ENCODE measurements at regions not wholly inside any gene's neighbourhood (a gene's known extent, or its start where the extent isn't known, plus 50 kb on each side); places are given as distances from the start of the nearest gene placed in this dataset.

DNA sequence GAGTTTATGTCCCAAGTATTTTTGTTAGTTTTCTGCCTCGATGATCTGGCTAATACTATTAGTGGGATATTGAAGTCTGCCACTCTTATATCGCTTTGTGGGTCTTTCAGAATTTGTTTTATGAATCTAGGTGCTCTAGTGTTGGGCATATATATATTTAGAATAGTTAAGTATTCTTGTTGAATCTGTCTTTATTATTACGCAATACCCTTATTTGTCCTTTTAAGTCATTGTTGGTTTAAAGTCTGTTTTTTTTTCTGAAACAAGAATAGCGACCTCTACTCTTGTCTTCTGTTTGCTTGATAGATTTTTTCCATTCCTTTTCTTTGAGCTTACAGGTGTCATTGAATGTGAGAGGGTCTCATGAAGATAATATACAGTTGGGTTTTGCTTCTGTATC, 239.0 kb downstream of the ASCL1 start:
- no peaks in the 10 kb centered on the region for H3K27me3 ChIP-seq (replicated peaks in 1 of 4; ENCODE audit: control insufficient read depth in 3 of 4, extremely low read depth in 1 of 4, insufficient read depth in 3 of 4, low read length in 3 of 4)
- peaks cover 0 to 6% (median 3%) of the 10 kb centered on the region in 4 experiments; a peak in 5 of 7 replicates for H3K4me1 ChIP-seq (replicated peaks in 1 of 4; ENCODE audit: control insufficient read depth in 3 of 4, insufficient read depth in 4 of 4, low read length in 3 of 4)
- H2BK15ac ChIP-seq (ENCODE audit: low read length): no peak overlapping the region
- CTCF ChIA-PET (ENCODE audit: partially characterized antibody): interaction anchor here (0.7 kb wide), 1 partner anchor 352 kb away, joined by 3 read pairs; no protein-coding TSS in a partner anchor
- no peaks in the 10 kb centered on the region for H3K79me1 ChIP-seq (ENCODE audit: low read depth, low read length)
- H3K9ac ChIP-seq (replicated peaks in 1 of 4; ENCODE audit: extremely low read depth in 1 of 4, low read depth in 3 of 4, low read length in 3 of 4): no peak overlapping the region
- 0 out of 4 replicates have a peak, but pooled peaks cover 0 to 3% of the 10 kb centered on the region in 2 experiments for H3K9me3 ChIP-seq (ENCODE audit: insufficient read depth in 2 of 2, low read depth in 1 of 2, low read length in 1 of 2)
- no peaks in the 10 kb centered on the region for H3K36me3 ChIP-seq (ENCODE audit: control insufficient read depth in 2 of 4, insufficient read depth in 4 of 4, low read length in 3 of 4)
- no peaks in the 10 kb centered on the region for H4K20me1 ChIP-seq (replicated peaks in 1 of 2; ENCODE audit: control insufficient read depth in 1 of 2, insufficient read depth in 2 of 2, low read length in 2 of 2)
- FAIRE-seq (no peak), DNase-seq (ENCODE audit: low read depth in 1 of 2, low spot score in 2 of 2) (no peak)
- H3K18ac ChIP-seq (ENCODE audit: extremely low read depth, low read length): no peak overlapping the region
- POLR2A ChIA-PET (ENCODE audit: partially characterized antibody): no interaction called here
- no peak overlapping the region for H3K4me3 ChIP-seq (ENCODE audit: extremely low read depth in 1 of 4, insufficient read depth in 2 of 4, low read depth in 3 of 4, low read length in 4 of 4)
- H4K91ac ChIP-seq (replicated peaks; ENCODE audit: insufficient read length, low read length): no peak overlapping the region
- no peak overlapping the region for H2AK5ac ChIP-seq (ENCODE audit: low read depth, low read length)
- no peak overlapping the region for H3K4me2 ChIP-seq (ENCODE audit: insufficient read depth in 1 of 2, low read depth in 2 of 2, low read length in 2 of 2)
- H3K27ac ChIP-seq (ENCODE audit: low read depth, low read length): no peak overlapping the region
- H2BK120ac ChIP-seq (replicated peaks; ENCODE audit: low read depth, low read length): no peak overlapping the region
- H2BK12ac ChIP-seq (ENCODE audit: low read depth, low read length): no peak overlapping the region
- WGBS, 2 experiments (ENCODE audit: extremely low coverage in 1 of 2, insufficient coverage in 1 of 2, insufficient read length in 1 of 2, insufficient replicate concordance in 2 of 2, low coverage in 1 of 2, low lambda C conversion rate in 2 of 2, missing lambda C conversion rate in 1 of 2): 94% methylated on average over 4 of the region's 4 CpGs; no CpG with 5 or more reads in 1 of the 2 experiments
- TF ChIP-seq PHF8 (conservative IDR thresholded peaks at IDR 0.05; ENCODE audit: low read depth, low read length): no peak
- TF ChIP-seq CEBPB (IDR thresholded peaks at IDR 0.05; ENCODE audit: low read depth, low read length): peak; percentile 90
- no peak overlapping the region for H3K4ac ChIP-seq (replicated peaks; ENCODE audit: insufficient read length, low read depth, low read length)
- H2AFZ ChIP-seq (ENCODE audit: low read length): no peak overlapping the region
- H3K23ac ChIP-seq (ENCODE audit: insufficient read length): no peak overlapping the region
- H2BK20ac ChIP-seq (ENCODE audit: low read length): no peak overlapping the region
- no peaks in the 10 kb centered on the region for H3K79me2 ChIP-seq (ENCODE audit: control insufficient read depth in 1 of 2, insufficient read depth in 2 of 2, low read length in 2 of 2)
- H4K8ac ChIP-seq (ENCODE audit: extremely low read depth, insufficient read depth, low read length): no peak overlapping the region
- H4K5ac ChIP-seq (ENCODE audit: insufficient read length, low read depth, low read length): no peak overlapping the region
- no peak overlapping the region for H3K14ac ChIP-seq (ENCODE audit: insufficient read length)
- H2BK5ac ChIP-seq (ENCODE audit: low read depth, low read length): no peak overlapping the region
- H3K56ac ChIP-seq (replicated peaks; ENCODE audit: insufficient read length, low read depth, low read length): no peak overlapping the region
- no peaks in the 10 kb centered on the region for H3K23me2 ChIP-seq (ENCODE audit: low read depth, low read length)
